Brain microvascular endothelial cell (primary cell): ENCODE measurements at regions not wholly inside any gene's neighbourhood (a gene's known extent, or its start where the extent isn't known, plus 50 kb on each side); places are given as distances from the start of the nearest gene placed in this dataset.

ENCODE experiments used
- DNase-seq: peaks from one replicate; pipeline ENCODE4 v3.0.0-alpha.2; 2020
- H3K27ac ChIP-seq: fragments of 250-450 bp; sonication (Bioruptor Pico); 2 replicates; pipeline ENCODE4 v1.5.1; 2020; ENCODE audit warnings: mild to moderate bottlenecking, moderate library complexity
- H3K27me3 ChIP-seq: fragments of 250-450 bp; sonication (Bioruptor Pico); replicated peaks from 2 replicates; pipeline ENCODE4 v1.5.1; 2020; ENCODE audit warnings: mild to moderate bottlenecking
- H3K36me3 ChIP-seq: fragments of 250-450 bp; sonication (Bioruptor Pico); replicated peaks from 2 replicates; pipeline ENCODE4 v1.5.1; 2020; ENCODE audit warnings: mild to moderate bottlenecking
- H3K4me3 ChIP-seq: 2 replicates; pipeline ENCODE4 v1.5.1; 2011; ENCODE audit warnings: low read depth, mild to moderate bottlenecking, control low read depth, low read length, moderate library complexity
- in situ Hi-C: cut with HindIII; loops from 2 replicates; pipeline ENCODE4 v1.10.0; 2017; ENCODE audit warnings: low sequenced_read_pairs, low pct_ligation_motif_present
- TF ChIP-seq, protein P1 (sequence below): IDR thresholded peaks from 2 replicates; pipeline ENCODE4 v1.5.1; 2011; ENCODE audit warnings: low read depth, mild to moderate bottlenecking, moderate library complexity, low read length, control low read depth, inconsistent platforms; ENCODE audit errors: missing control alignments

DNA sequence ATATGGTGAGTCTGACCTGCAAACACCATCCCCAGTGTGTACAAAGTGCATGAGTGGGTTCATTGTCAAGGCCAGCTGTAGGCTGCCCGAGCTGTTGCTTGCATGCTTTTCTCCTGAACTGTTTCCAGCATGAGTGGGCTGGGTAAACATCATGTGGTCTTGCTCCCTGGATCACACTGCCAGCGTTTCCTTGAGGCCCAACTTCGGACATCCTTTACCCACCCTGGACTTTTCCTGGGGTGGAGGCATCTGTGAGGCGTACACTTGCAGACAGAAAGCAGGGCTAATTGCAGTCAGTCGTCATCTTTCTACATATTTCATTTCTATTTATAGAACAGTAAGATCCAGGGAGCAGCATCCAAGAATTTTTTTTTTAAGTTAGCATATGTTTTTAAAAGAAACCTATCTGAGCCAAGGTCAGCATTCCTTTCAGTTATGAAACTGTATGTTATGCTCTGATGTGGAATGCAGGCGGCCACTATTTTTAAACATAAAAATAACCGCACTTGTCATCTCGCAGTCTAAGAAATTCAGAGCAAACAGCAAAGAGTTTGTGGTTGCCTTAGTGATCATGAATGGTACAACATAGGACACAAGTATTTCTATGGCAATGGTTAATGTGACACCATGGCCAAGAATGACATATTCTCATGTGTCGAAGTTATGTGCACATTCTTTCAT lies 106.5 kb upstream of the DMRT1 start:
- no peak overlapping the region for H3K4me3 ChIP-seq
- peak overlapping the region; percentile 67 for H3K27ac ChIP-seq
- H3K27me3 ChIP-seq = no peaks in the 10 kb centered on the region
- peaks cover 2% of the 10 kb centered on the region for H3K36me3 ChIP-seq
- in situ Hi-C loops = no loop called here
- peak; percentile 96 for DNase-seq
- TF ChIP-seq, protein P1, sequence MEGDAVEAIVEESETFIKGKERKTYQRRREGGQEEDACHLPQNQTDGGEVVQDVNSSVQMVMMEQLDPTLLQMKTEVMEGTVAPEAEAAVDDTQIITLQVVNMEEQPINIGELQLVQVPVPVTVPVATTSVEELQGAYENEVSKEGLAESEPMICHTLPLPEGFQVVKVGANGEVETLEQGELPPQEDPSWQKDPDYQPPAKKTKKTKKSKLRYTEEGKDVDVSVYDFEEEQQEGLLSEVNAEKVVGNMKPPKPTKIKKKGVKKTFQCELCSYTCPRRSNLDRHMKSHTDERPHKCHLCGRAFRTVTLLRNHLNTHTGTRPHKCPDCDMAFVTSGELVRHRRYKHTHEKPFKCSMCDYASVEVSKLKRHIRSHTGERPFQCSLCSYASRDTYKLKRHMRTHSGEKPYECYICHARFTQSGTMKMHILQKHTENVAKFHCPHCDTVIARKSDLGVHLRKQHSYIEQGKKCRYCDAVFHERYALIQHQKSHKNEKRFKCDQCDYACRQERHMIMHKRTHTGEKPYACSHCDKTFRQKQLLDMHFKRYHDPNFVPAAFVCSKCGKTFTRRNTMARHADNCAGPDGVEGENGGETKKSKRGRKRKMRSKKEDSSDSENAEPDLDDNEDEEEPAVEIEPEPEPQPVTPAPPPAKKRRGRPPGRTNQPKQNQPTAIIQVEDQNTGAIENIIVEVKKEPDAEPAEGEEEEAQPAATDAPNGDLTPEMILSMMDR = no peak

DNA sequence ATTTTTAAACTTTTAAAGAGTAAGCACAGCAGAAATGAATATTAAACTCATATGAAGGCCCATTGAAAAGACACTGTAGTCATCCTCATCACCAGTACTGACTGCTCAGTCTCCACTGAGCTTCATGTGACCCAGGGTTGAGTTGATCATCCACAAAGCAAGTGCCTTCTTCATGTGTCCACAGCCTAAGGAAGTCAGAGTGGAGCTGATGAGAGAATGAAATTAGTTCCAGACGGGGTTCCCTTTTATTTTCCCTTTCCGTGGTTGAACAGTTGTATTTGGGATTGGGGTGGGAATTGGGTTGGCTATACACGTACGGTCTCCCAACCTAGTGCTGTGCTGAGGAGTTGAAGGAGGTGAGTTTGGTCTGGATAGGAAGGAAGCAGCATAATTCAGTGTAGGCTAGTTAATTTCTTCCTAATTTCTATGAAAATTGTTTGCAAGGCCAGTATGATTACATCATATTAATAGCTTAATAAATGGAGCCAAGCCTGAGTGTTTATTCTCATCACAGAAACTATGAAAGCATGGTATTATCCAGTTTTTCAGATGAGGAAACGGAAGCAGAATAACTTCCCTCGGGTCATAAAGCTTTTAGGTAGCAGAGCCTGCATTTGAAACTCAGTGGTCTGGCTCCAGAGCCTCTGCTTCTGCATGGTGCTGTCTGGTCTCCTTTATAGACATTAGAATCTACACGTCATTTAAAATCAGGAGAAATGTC lies 103.9 kb upstream of the DMRT1 start:
- in situ Hi-C loops = no loop called here
- Histone ChIP-seq H3K36me3 (peaks cover 15% of the 10 kb centered on the region), H3K27ac (no peak overlapping the region), H3K27me3 (no peaks in the 10 kb centered on the region), H3K4me3 (no peak overlapping the region)
- TF ChIP-seq, protein P1 = no peak
- no peak for DNase-seq

- DNase-seq = peak; percentile 80
- Histone ChIP-seq H3K4me3 (no peak overlapping the region), H3K36me3 (peaks cover 19% of the 10 kb centered on the region), H3K27ac (peak overlapping the region; percentile 54), H3K27me3 (no peaks in the 10 kb centered on the region)
- TF ChIP-seq, protein P1 = no peak
- in situ Hi-C loops = no loop called here
Measured at GRCh38 chr9:738209-738915, 103.1 kb upstream of the DMRT1 start.

- TF ChIP-seq, protein P1 = no peak
- Histone ChIP-seq H3K27ac (no peak overlapping the region), H3K4me3 (no peak overlapping the region), H3K27me3 (no peaks in the 10 kb centered on the region), H3K36me3 (peaks cover 22% of the 10 kb centered on the region)
- in situ Hi-C loops = no loop called here
- DNase-seq = no peak
Measured at GRCh38 chr9:739362-739761, 102.1 kb upstream of the DMRT1 start.

GRCh38 chr9:740221-740620 lies 101.3 kb upstream of the DMRT1 start:
- no peaks in the 10 kb centered on the region for H3K27me3 ChIP-seq
- no peak for DNase-seq
- TF ChIP-seq, protein P1 = no peak
- in situ Hi-C loops = no loop called here
- peaks cover 22% of the 10 kb centered on the region for H3K36me3 ChIP-seq
- no peak overlapping the region for H3K27ac ChIP-seq
- H3K4me3 ChIP-seq = no peak overlapping the region
